ENCODE measurements at regions not wholly inside any gene's neighbourhood (a gene's known extent, or its start where the extent isn't known, plus 50 kb on each side); places are given as distances from the start of the nearest gene placed in this dataset.

DNA sequence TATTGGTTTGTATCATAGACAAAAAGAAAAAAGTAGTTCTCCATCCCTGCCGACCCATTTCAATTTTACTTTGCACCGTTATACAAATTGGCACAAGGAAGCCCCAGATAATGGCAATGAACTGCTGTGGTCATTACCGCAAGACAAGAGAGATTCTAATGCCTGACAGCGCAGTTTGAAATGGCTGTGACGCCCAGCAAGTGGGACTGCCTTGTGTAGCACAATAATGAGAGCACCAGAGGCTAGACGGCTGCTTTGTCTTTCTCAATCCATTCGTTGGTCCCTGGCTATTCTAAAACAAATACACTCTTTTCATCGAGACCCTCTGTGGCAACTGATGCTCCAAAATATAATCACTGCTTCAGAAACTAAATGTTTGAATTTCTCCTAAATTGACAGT, 192.4 kb upstream of the NEIL3 start:
- no peak overlapping the region for H3K4me3 ChIP-seq (replicated peaks; ENCODE audit: low read depth, low read length)
- no peak for DNase-seq (ENCODE audit: extremely low read depth, low read depth)
- TF ChIP-seq, protein P1, sequence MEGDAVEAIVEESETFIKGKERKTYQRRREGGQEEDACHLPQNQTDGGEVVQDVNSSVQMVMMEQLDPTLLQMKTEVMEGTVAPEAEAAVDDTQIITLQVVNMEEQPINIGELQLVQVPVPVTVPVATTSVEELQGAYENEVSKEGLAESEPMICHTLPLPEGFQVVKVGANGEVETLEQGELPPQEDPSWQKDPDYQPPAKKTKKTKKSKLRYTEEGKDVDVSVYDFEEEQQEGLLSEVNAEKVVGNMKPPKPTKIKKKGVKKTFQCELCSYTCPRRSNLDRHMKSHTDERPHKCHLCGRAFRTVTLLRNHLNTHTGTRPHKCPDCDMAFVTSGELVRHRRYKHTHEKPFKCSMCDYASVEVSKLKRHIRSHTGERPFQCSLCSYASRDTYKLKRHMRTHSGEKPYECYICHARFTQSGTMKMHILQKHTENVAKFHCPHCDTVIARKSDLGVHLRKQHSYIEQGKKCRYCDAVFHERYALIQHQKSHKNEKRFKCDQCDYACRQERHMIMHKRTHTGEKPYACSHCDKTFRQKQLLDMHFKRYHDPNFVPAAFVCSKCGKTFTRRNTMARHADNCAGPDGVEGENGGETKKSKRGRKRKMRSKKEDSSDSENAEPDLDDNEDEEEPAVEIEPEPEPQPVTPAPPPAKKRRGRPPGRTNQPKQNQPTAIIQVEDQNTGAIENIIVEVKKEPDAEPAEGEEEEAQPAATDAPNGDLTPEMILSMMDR (IDR thresholded peaks at IDR 0.05; ENCODE audit: low read depth, low read length, missing control alignments) = no peak

DNA sequence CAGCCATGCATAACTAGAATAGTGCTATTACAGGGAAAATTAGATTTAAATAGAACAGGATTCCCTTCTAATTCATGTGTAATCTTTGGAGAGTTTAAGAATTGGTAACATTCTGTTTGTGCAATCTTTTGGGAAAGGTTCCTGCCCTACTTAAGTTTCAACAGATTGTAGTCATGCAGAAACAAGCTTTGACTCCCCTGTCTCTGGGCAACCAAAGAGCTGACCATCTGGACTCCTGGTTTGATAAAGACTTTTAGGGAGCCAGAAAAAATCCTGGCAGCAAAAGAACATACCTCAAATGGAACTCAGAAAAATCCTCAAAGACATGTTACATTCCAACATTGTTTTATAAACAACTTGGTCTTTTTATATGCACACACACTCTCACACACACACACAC, 191.1 kb upstream of the NEIL3 start:
- no peak overlapping the region for H3K4me3 ChIP-seq (replicated peaks; ENCODE audit: low read depth, low read length)
- TF ChIP-seq, protein P1 (IDR thresholded peaks at IDR 0.05; ENCODE audit: low read depth, low read length, missing control alignments) = no peak
- DNase-seq (ENCODE audit: extremely low read depth, low read depth) = peak; percentile 69

DNA sequence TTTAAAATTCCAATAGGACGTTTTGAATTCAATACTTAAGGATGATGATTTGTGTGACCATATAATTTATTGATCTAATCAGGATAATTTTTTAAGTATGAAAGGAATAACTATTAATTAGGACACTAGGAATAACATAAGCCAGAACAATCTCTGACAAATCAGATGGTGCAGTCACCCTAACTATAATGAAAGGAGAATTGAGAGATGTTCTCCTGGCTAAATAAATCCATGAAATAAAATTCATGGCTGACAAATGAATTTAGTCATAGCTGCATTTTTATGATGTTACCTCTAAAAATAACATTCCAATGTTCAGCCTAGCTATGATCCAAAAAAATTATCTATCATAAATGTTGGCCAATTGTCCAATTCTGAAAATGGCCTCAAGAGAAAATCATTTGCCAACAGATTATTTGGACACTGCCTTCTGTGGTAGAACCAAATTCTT, 190.6 kb upstream of the NEIL3 start:
- no peak overlapping the region for H3K4me3 ChIP-seq (replicated peaks; ENCODE audit: low read depth, low read length)
- TF ChIP-seq, protein P1 (IDR thresholded peaks at IDR 0.05; ENCODE audit: low read depth, low read length, missing control alignments) = no peak
- DNase-seq (ENCODE audit: extremely low read depth, low read depth) = no peak

DNA sequence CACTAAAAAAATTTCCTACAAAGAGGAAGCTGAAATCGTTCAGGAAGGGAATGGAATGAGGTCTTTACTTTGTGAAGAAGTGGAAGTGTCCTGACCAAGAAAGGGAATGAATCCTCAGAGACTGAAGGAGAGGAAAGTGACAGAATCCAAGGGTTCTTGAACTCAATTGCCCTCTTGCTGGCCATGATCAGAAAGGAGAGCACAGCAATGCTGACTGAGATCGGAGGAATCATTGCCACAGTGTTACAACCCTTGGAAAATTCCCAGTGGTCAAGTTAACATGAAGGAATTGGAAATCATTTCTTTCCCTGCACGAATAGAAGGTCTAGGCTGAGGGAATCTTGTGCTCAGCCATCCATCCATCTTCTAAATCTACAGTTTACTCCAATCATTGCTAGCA, 190.0 kb upstream of the NEIL3 start:
- DNase-seq (ENCODE audit: extremely low read depth, low read depth) = no peak
- TF ChIP-seq, protein P1 (IDR thresholded peaks at IDR 0.05; ENCODE audit: low read depth, low read length, missing control alignments) = no peak
- no peak overlapping the region for H3K4me3 ChIP-seq (replicated peaks; ENCODE audit: low read depth, low read length)

DNA sequence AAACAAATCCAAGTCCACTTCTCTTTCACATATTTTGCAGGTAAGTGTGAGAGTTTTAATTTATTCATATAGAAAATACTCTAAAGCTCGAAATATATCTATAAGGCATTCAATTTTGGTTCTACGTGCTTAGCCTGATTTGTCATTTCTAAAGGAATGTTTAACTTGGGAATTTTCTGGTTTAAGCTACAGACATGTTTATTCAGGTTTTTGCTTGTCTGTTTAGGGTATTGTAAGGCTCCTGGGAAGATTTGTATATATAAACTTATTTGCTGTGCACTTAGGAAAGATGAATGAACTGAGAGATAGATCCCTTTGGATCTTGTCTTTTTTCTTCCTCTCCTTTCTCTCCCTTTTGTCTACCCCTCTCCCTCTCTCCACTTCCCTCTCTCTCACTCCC, 185.9 kb upstream of the NEIL3 start:
- H3K4me3 ChIP-seq (replicated peaks; ENCODE audit: low read depth, low read length) = no peak overlapping the region
- TF ChIP-seq, protein P1 (IDR thresholded peaks at IDR 0.05; ENCODE audit: low read depth, low read length, missing control alignments) = no peak
- no peak for DNase-seq (ENCODE audit: extremely low read depth, low read depth)

DNA sequence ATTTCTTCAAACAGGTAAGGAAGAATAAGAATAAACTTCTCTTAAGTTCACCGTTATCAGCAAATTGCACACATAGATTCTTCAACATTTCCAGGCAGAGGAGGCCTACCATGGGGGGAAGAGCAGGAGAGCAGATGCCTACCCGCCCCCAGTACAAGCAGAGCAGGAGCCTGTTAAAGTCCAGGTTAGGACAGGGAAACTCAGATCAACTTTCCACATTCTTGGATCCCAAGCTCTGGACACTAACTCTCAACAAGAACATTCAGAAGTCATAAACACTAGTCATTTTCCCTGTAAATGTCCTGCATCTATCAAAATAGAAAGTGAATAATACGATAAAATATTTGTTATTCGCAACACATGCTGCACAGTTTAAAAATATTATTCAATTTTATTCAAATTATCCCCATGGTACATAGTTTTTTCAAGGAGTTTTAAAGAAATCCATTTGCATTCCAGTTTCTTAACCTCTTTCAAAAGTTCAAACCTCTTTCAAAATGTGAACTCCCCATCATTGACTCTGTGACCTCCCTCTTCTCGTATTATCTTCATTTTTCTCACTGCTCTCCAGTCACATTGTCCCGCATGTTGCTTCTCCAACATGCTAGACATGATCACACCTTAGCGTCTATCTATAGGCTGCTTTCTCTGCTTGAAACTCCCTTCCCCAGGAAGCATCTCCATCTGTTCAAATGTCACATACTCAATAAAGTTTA, 185.2 kb upstream of the NEIL3 start:
- TF ChIP-seq, protein P1 (IDR thresholded peaks at IDR 0.05; ENCODE audit: low read depth, low read length, missing control alignments) = no peak
- DNase-seq (ENCODE audit: extremely low read depth, low read depth) = no peak
- H3K4me3 ChIP-seq (replicated peaks; ENCODE audit: low read depth, low read length) = no peak overlapping the region

DNA sequence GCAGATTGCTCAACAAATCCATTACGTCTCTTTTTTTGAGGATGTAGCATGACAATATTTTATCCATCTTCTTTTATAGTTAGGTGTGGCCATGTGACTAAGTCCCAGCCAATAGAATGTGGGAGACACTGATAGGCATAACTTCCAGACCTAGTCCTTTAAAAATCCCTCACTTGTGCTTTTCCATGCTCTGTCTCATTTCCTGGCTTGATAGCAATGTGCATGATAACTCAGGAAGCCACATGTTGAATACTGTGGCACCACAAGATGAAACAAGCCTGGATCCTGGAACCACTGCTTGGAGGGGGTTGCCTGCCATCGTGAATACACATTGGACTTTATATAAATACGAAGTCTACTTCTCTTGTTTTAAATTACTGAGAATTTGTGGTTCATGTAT, 184.0 kb upstream of the NEIL3 start:
- TF ChIP-seq, protein P1 (IDR thresholded peaks at IDR 0.05; ENCODE audit: low read depth, low read length, missing control alignments) = no peak
- DNase-seq (ENCODE audit: extremely low read depth, low read depth) = no peak
- H3K4me3 ChIP-seq (replicated peaks; ENCODE audit: low read depth, low read length) = no peak overlapping the region
